IMR-90 (cell line): ENCODE measurements at regions not wholly inside any gene's neighbourhood (a gene's known extent, or its start where the extent isn't known, plus 50 kb on each side); places are given as distances from the start of the nearest gene placed in this dataset.

Experiments
- ATAC-seq: fragments of 200-7000 bp; cut with Tn5 transposase; 2 replicates; pipeline ENCODE4 v1.9.1; 2020; ENCODE audit warnings: low read depth, mild to moderate bottlenecking, moderate library complexity
- BruUV-seq: library from RNA; stranded (reverse); fragments of 400-500 nt; replicated peaks from 2 replicates; lab custom pipeline; 2021; lab: Mats Ljungman, UMichigan
- CTCF ChIA-PET: fragments of 300-600 bp; formaldehyde crosslinking; extraction: SDS; loops from one replicate; lab custom pipeline; 2021; ENCODE audit warnings: antibody characterized with exemption; lab: Yijun Ruan, JAX
- POLR2A ChIA-PET: fragments of 300-600 bp; sonication (Branson Sonifier 250); formaldehyde crosslinking; loops from one replicate; lab custom pipeline; 2022; ENCODE audit warnings: antibody characterized with exemption; ENCODE audit not compliant: unreplicated experiment; lab: Charles Lee
- DNase-seq: peaks from one replicate; pipeline ENCODE4 v3.0.0; 2013
- H2AFZ ChIP-seq: replicated peaks from 2 replicates; pipeline ENCODE3; 2013; ENCODE audit warnings: low read length, mild to moderate bottlenecking; ENCODE audit not compliant: poor library complexity
- H2AK5ac ChIP-seq: 2 replicates; pipeline ENCODE4 v1.6.1; 2013; ENCODE audit warnings: low read depth, low read length, inconsistent platforms
- H2AK9ac ChIP-seq: replicated peaks from 2 replicates; pipeline ENCODE3; 2013; ENCODE audit warnings: mild to moderate bottlenecking, low read depth, low read length, moderate library complexity; ENCODE audit not compliant: poor library complexity
- H2BK120ac ChIP-seq: 2 replicates; pipeline ENCODE4 v1.6.1; 2013; ENCODE audit warnings: low read depth, low read length, inconsistent platforms
- H2BK15ac ChIP-seq: 3 replicates; pipeline ENCODE4 v1.6.1; 2013; ENCODE audit warnings: low read depth, low read length, inconsistent platforms
- H2BK20ac ChIP-seq: 2 replicates; pipeline ENCODE4 v1.6.1; 2013; ENCODE audit warnings: low read depth, mild to moderate bottlenecking, inconsistent platforms, low read length, moderate library complexity
- H2BK5ac ChIP-seq: 2 replicates; pipeline ENCODE4 v1.6.1; 2013; ENCODE audit warnings: mild to moderate bottlenecking, low read depth, low read length, inconsistent platforms; ENCODE audit not compliant: poor library complexity, severe bottlenecking
- H3K14ac ChIP-seq: replicated peaks from 2 replicates; pipeline ENCODE4 v1.6.1; 2013; ENCODE audit warnings: low read depth, low read length, inconsistent platforms
- H3K18ac ChIP-seq: 2 replicates; pipeline ENCODE4 v1.6.1; 2013; ENCODE audit warnings: low read depth, low read length, control low read depth
- H3K23ac ChIP-seq: 2 replicates; pipeline ENCODE4 v1.6.1; 2013; ENCODE audit warnings: low read depth, low read length, inconsistent platforms
- H3K27ac ChIP-seq: 2 replicates; pipeline ENCODE4 v1.5.1; 2013; ENCODE audit warnings: mild to moderate bottlenecking, control low read depth, low read length; ENCODE audit not compliant: insufficient read depth
- H3K27me3 ChIP-seq: 2 replicates; pipeline ENCODE4 v1.6.1; 2013; ENCODE audit warnings: low read length; ENCODE audit not compliant: control insufficient read depth, insufficient read depth
- H3K36me3 ChIP-seq: 2 replicates; pipeline ENCODE4 v1.6.1; 2013; ENCODE audit warnings: low read length, mixed read lengths; ENCODE audit not compliant: control insufficient read depth, insufficient read depth
- H3K4ac ChIP-seq: 2 replicates; pipeline ENCODE4 v1.6.1; 2013; ENCODE audit warnings: low read depth, low read length, inconsistent platforms
- H3K4me1 ChIP-seq: 2 replicates; pipeline ENCODE4 v1.6.1; 2013; ENCODE audit warnings: low read length, mixed read lengths; ENCODE audit not compliant: control insufficient read depth, insufficient read depth
- H3K4me2 ChIP-seq: 2 replicates; pipeline ENCODE4 v1.6.1; 2013; ENCODE audit warnings: low read depth, mild to moderate bottlenecking, control low read depth, low read length, moderate library complexity
- H3K4me3 ChIP-seq: 2 replicates; pipeline ENCODE4 v1.5.1; 2013; ENCODE audit warnings: low read depth, mild to moderate bottlenecking, control low read depth, low read length, moderate library complexity; ENCODE audit not compliant: insufficient read depth
- H3K56ac ChIP-seq: 2 replicates; pipeline ENCODE4 v1.6.1; 2013; ENCODE audit warnings: low read length, inconsistent platforms; ENCODE audit not compliant: insufficient read depth; ENCODE audit errors: extremely low read depth
- H3K79me1 ChIP-seq, 2 experiments: 2 replicates each; pipeline ENCODE4 v1.6.1; 2013; ENCODE audit warnings: low read length in 2 of 2, inconsistent platforms in 1 of 2, low read depth in 1 of 2
- H3K9ac ChIP-seq: 2 replicates; pipeline ENCODE4 v1.6.1; 2013; ENCODE audit warnings: low read depth, low read length, control low read depth
- H3K9me1 ChIP-seq: 2 replicates; pipeline ENCODE4 v1.6.1; 2013; ENCODE audit warnings: low read length, inconsistent platforms; ENCODE audit not compliant: insufficient read depth
- H3K9me3 ChIP-seq: 2 replicates; pipeline ENCODE4 v1.6.1; 2013; ENCODE audit warnings: low read length; ENCODE audit not compliant: control insufficient read depth, insufficient read depth
- H4K20me1 ChIP-seq: 2 replicates; pipeline ENCODE4 v1.6.1; 2013; ENCODE audit warnings: low read length, inconsistent platforms; ENCODE audit not compliant: insufficient read depth
- H4K5ac ChIP-seq: 2 replicates; pipeline ENCODE4 v1.6.1; 2013; ENCODE audit warnings: mild to moderate bottlenecking, low read depth, low read length, control low read depth
- H4K8ac ChIP-seq, 2 experiments: 2 replicates each; pipeline ENCODE4 v1.6.1; 2013; ENCODE audit warnings: low read depth in 2 of 2, low read length in 2 of 2, control low read depth in 1 of 2, inconsistent platforms in 1 of 2
- H4K91ac ChIP-seq: 2 replicates; pipeline ENCODE4 v1.6.1; 2013; ENCODE audit warnings: low read depth, low read length, inconsistent platforms; ENCODE audit not compliant: insufficient read depth
- CEBPB ChIP-seq: IDR thresholded peaks from 2 replicates; pipeline ENCODE4 v1.6.1; 2012; ENCODE audit warnings: low read depth, low read length, improper control_type of control experiment
- MAFK ChIP-seq: IDR thresholded peaks from 2 replicates; pipeline ENCODE4 v1.6.1; 2012; ENCODE audit warnings: low read depth, low read length, improper control_type of control experiment
- MAZ ChIP-seq: IDR thresholded peaks from 2 replicates; pipeline ENCODE4 v1.6.1; 2012; ENCODE audit warnings: low read depth, mild to moderate bottlenecking, low read length, improper control_type of control experiment, moderate library complexity, borderline replicate concordance
- MXI1 ChIP-seq: IDR thresholded peaks from 2 replicates; pipeline ENCODE4 v1.6.1; 2012; ENCODE audit warnings: low read depth, mild to moderate bottlenecking, low read length, moderate library complexity, borderline replicate concordance
- NFE2L2 ChIP-seq: fragments of 150-350 bp; IDR thresholded peaks from 2 replicates; pipeline ENCODE4 v1.6.1; 2016; ENCODE audit warnings: low read depth, mild to moderate bottlenecking, low read length
- POLR2A ChIP-seq: IDR thresholded peaks from 2 replicates; pipeline ENCODE4 v1.6.1; 2012; ENCODE audit warnings: mild to moderate bottlenecking, low read depth, low read length
- RCOR1 ChIP-seq: IDR thresholded peaks from 2 replicates; pipeline ENCODE4 v1.6.1; 2012; ENCODE audit warnings: mild to moderate bottlenecking, low read length, improper control_type of control experiment; ENCODE audit not compliant: insufficient replicate concordance
- SMC3 ChIP-seq: fragments of 150-350 bp; IDR thresholded peaks from 2 replicates; pipeline ENCODE4 v1.6.1; 2016; ENCODE audit warnings: low read depth, mild to moderate bottlenecking, antibody characterized with exemption, low read length, moderate library complexity
- WGBS, 2 experiments: methylation state at CpG; one replicate each; pipeline versions ENCODE4 v1.1.5 to v1.1.7; 2013; ENCODE audit warnings: missing lambda C conversion rate in 2 of 2; ENCODE audit not compliant: insufficient read length in 1 of 2; ENCODE audit errors: extremely low coverage in 2 of 2; 5-methylcytosine and 5-hydroxymethylcytosine counted together
- dilution Hi-C: fragments of 300-500 bp; cut with HindIII; formaldehyde crosslinking; loops from one replicate; pipeline ENCODE4 v1.14.3; 2018; ENCODE audit warnings: low sequenced_read_pairs; ENCODE audit not compliant: unreplicated experiment
- in situ Hi-C: fragments of 300-500 bp; cut with MboI; formaldehyde crosslinking; loops from 3 replicates; pipeline ENCODE4 v1.14.3; 2019; ENCODE audit warnings: low sequenced_read_pairs, inconsistent platforms, mixed read lengths
- intact Hi-C: fragments of 100-400 bp; cut with micrococcal nuclease; formaldehyde crosslinking; loops from 2 replicates; pipeline ENCODE4 v1.10.0; 2022

GRCh38 chr10:4503076-4503475 lies 322.9 kb upstream of the AKR1E2 start:
- intact Hi-C loops, result no loop called here
- H2AK5ac ChIP-seq, result no peak overlapping the region
- H3K27ac ChIP-seq, result no peak overlapping the region
- no peak overlapping the region for H3K23ac ChIP-seq
- no peak overlapping the region for H3K4me3 ChIP-seq
- H2BK20ac ChIP-seq, result no peak overlapping the region
- H4K20me1 ChIP-seq, result no peaks in the 10 kb centered on the region
- H2BK15ac ChIP-seq, result no peak overlapping the region
- H3K56ac ChIP-seq, result no peak overlapping the region
- no peak overlapping the region for H2BK5ac ChIP-seq
- H3K36me3 ChIP-seq, result no peaks in the 10 kb centered on the region
- peaks cover 6% of the 10 kb centered on the region for H3K9me1 ChIP-seq
- no peak overlapping the region for H4K8ac ChIP-seq
- in situ Hi-C loops, result loop anchor here (25.0 kb wide), 1 partner anchor 1291 kb away; no protein-coding TSS in a partner anchor
- no TSS peak for BruUV-seq
- H3K4me1 ChIP-seq, result peaks cover 3% of the 10 kb centered on the region
- no peak overlapping the region for H3K18ac ChIP-seq
- H3K4me2 ChIP-seq, result no peak overlapping the region
- ChIA-PET CTCF (interaction anchor here (0.8 kb wide), 1 partner anchor 18 kb away, joined by 3 read pairs; no protein-coding TSS in a partner anchor), POLR2A (interaction anchor here (0.6 kb wide), 1 partner anchor 253 kb away, joined by 6 read pairs; no protein-coding TSS in a partner anchor)
- no peak overlapping the region for H2AK9ac ChIP-seq
- no peak overlapping the region for H4K5ac ChIP-seq
- no peaks in the 10 kb centered on the region for H3K27me3 ChIP-seq
- TF ChIP-seq CEBPB (peak; percentile 53), SMC3 (no peak), MAZ (no peak), POLR2A (no peak), MXI1 (no peak), NFE2L2 (no peak), MAFK (no peak), RCOR1 (no peak)
- H3K9me3 ChIP-seq, result no peaks in the 10 kb centered on the region
- no peak overlapping the region for H4K91ac ChIP-seq
- DNase-seq, result peak; percentile 10
- no peak overlapping the region for H3K4ac ChIP-seq
- no peak overlapping the region for H2BK120ac ChIP-seq
- H3K9ac ChIP-seq, result no peak overlapping the region
- no peak overlapping the region for H2AFZ ChIP-seq
- 0 out of 2 replicates have a peak overlapping the region, but pooled peaks have one; percentile 34 for H3K14ac ChIP-seq
- ATAC-seq, result no peak
- no peaks in the 10 kb centered on the region for H3K79me1 ChIP-seq
- WGBS, 2 experiments, result no CpG with 5 or more reads among the region's 2 CpGs
- dilution Hi-C loops, result no loop called here
